GM23338 (cell line): ENCODE measurements at regions not wholly inside any gene's neighbourhood (a gene's known extent, or its start where the extent isn't known, plus 50 kb on each side); places are given as distances from the start of the nearest gene placed in this dataset.

Experiments used
- CTCF ChIP-seq, 2 experiments: fragments of 200-600 bp in 1 of 2; sonication (generic) in 1 of 2; conservative IDR thresholded peaks; 2 replicates each; pipeline versions ENCODE4 v1.5.1 to v1.6.1; 2016 to 2017; ENCODE audit warnings: antibody characterized with exemption in 2 of 2, low read depth in 2 of 2, mild to moderate bottlenecking in 2 of 2, moderate library complexity in 1 of 2
- EZH2 ChIP-seq: fragments of 200-600 bp; sonication (generic); IDR thresholded peaks from one replicate; pipeline ENCODE4 v1.8.0; 2017; ENCODE audit warnings: antibody characterized with exemption, mild to moderate bottlenecking, low read depth; ENCODE audit not compliant: unreplicated experiment
- EZH2phosphoT487 ChIP-seq: fragments of 200-600 bp; sonication (generic); IDR thresholded peaks from one replicate; pipeline ENCODE4 v1.8.1; 2018; ENCODE audit warnings: antibody characterized with exemption; ENCODE audit not compliant: unreplicated experiment
- POLR2AphosphoS5 ChIP-seq: IDR thresholded peaks from 2 replicates; pipeline ENCODE4 v1.6.1; 2016; ENCODE audit warnings: antibody characterized with exemption, low read depth
- REST ChIP-seq: IDR thresholded peaks from one replicate; pipeline ENCODE4 v1.6.1; 2018; ENCODE audit warnings: antibody characterized with exemption; ENCODE audit not compliant: unreplicated experiment

- TF ChIP-seq POLR2AphosphoS5 = no peak
- TF ChIP-seq CTCF (conservative IDR thresholded peaks at IDR 0.05; ENCODE audit: low read depth in 2 of 2) = no peak
- TF ChIP-seq REST = no peak
- no peak for TF ChIP-seq EZH2phosphoT487
- no peak for TF ChIP-seq EZH2
These were observed 143.9 kb upstream of the ZNF217 start for GRCh38 chr20:53737396-53738038.
